HCT116 (cell line): ENCODE measurements at regions not wholly inside any gene's neighbourhood (a gene's known extent, or its start where the extent isn't known, plus 50 kb on each side); places are given as distances from the start of the nearest gene placed in this dataset.

Experiments
- ATAC-seq: fragments of 200-7000 bp; cut with Tn5 transposase; 2 replicates; pipeline ENCODE4 v1.9.1; 2020; ENCODE audit warnings: mild to moderate bottlenecking, moderate library complexity
- BruUV-seq: library from RNA; stranded (reverse); fragments of 400-500 nt; replicated peaks from 2 replicates; lab custom pipeline; 2021; lab: Mats Ljungman, UMichigan
- CTCF ChIA-PET: fragments of 300-600 bp; sonication (Branson Sonifier 250); formaldehyde crosslinking; loops from one replicate; lab custom pipeline; 2021; ENCODE audit warnings: antibody characterized with exemption; lab: Charles Lee
- POLR2A ChIA-PET: fragments of 300-600, 350-600 bp; sonication (Branson Sonifier 250); formaldehyde crosslinking; loops from one replicate; lab custom pipeline; 2021; ENCODE audit warnings: antibody characterized with exemption; lab: Charles Lee
- RAD21 ChIA-PET, 2 experiments: fragments of 300-600 bp; sonication (Branson Sonifier 250); formaldehyde crosslinking; loops; one replicate each; lab custom pipeline; 2023; ENCODE audit warnings: low total read pairs in 2 of 2; ENCODE audit not compliant: uncharacterized antibody in 2 of 2, unreplicated experiment in 2 of 2, low non-redundant PET in 1 of 2; lab: Charles Lee
- DNase-seq: peaks from one replicate; pipeline ENCODE4 v3.0.0-alpha.2; 2010; ENCODE audit warnings: low read depth, low spot score
- H2AFZ ChIP-seq: fragments of 200-600 bp; shearing (Covaris generic), sonication (generic); 2 replicates; pipeline ENCODE4 v1.6.1; 2017; ENCODE audit warnings: low read depth, mixed run types, mixed read lengths, antibody characterized with exemption, low read length; ENCODE audit not compliant: poor library complexity, severe bottlenecking
- H3K27ac ChIP-seq: 2 replicates; pipeline ENCODE4 v1.5.1; 2012; ENCODE audit warnings: low read depth, low read length
- H3K27me3 ChIP-seq: fragments of 200-600 bp; sonication (generic); 2 replicates; pipeline ENCODE4 v1.6.1; 2016; ENCODE audit warnings: mixed run types, low read length, mixed read lengths; ENCODE audit not compliant: insufficient read depth
- H3K36me3 ChIP-seq, 2 experiments: fragments of 200-500 bp in 1 of 2; fragments of 200-600 bp in 1 of 2; sonication (Bioruptor generic) in 1 of 2; sonication (generic) in 1 of 2; 2 replicates each; pipeline versions ENCODE4 v1.5.1 to v1.6.1; 2014 to 2016; ENCODE audit warnings: low read length in 2 of 2, inconsistent platforms in 1 of 2, mixed read lengths in 1 of 2, mixed run types in 1 of 2; ENCODE audit not compliant: insufficient read depth in 2 of 2, control insufficient read depth in 1 of 2
- H3K4me1 ChIP-seq, 2 experiments: fragments of 200-600 bp in 1 of 2; sonication (generic) in 1 of 2; 2 replicates each; pipeline versions ENCODE4 v1.5.1 to v1.6.1; 2012 to 2017; ENCODE audit warnings: low read length in 2 of 2, inconsistent platforms in 1 of 2, mild to moderate bottlenecking in 1 of 2, mixed read lengths in 1 of 2, mixed run types in 1 of 2, moderate library complexity in 1 of 2; ENCODE audit not compliant: insufficient read depth in 2 of 2, control insufficient read depth in 1 of 2
- H3K4me2 ChIP-seq: fragments of 200-600 bp; sonication (generic); 2 replicates; pipeline ENCODE4 v1.6.1; 2017; ENCODE audit warnings: mixed run types, low read length, mixed read lengths
- H3K4me3 ChIP-seq, 2 experiments: fragments of 200-600 bp in 1 of 2; sonication (generic) in 1 of 2; replicated peaks in 1 of 2; 2 replicates each; pipeline ENCODE4 v1.5.1; 2011 to 2016; ENCODE audit warnings: low read length in 2 of 2, control low read depth in 1 of 2, low read depth in 1 of 2, mild to moderate bottlenecking in 1 of 2, mixed read lengths in 1 of 2, mixed run types in 1 of 2
- H3K79me2 ChIP-seq: fragments of 200-600 bp; sonication (generic); 2 replicates; pipeline ENCODE4 v1.6.1; 2017; ENCODE audit warnings: mild to moderate bottlenecking, mixed run types, low read length, moderate library complexity, mixed read lengths; ENCODE audit not compliant: insufficient read depth
- H3K9ac ChIP-seq: fragments of 200-600 bp; sonication (generic); 2 replicates; pipeline ENCODE4 v1.6.1; 2016; ENCODE audit warnings: low read length, mixed read lengths
- H3K9me2 ChIP-seq: fragments of 200-600 bp; sonication (generic), shearing (Covaris generic); 2 replicates; pipeline ENCODE4 v1.6.1; 2017; ENCODE audit warnings: mixed run types, mild to moderate bottlenecking, moderate library complexity; ENCODE audit not compliant: insufficient read depth
- H3K9me3 ChIP-seq, 2 experiments: fragments of 200-500 bp in 1 of 2; fragments of 200-600 bp in 1 of 2; sonication (Bioruptor generic) in 1 of 2; sonication (generic) in 1 of 2; 2 replicates each; pipeline ENCODE4 v1.6.1; 2014 to 2017; ENCODE audit warnings: low read length in 2 of 2, mixed read lengths in 2 of 2, inconsistent platforms in 1 of 2, low read depth in 1 of 2, mild to moderate bottlenecking in 1 of 2, mixed run types in 1 of 2, moderate library complexity in 1 of 2; ENCODE audit not compliant: control insufficient read depth in 1 of 2, insufficient read depth in 1 of 2
- H4K20me1 ChIP-seq: fragments of 200-600 bp; sonication (generic), shearing (Covaris generic); 2 replicates; pipeline ENCODE4 v1.6.1; 2017; ENCODE audit warnings: mixed run types, mild to moderate bottlenecking, moderate library complexity; ENCODE audit not compliant: insufficient read depth
- CEBPB ChIP-seq: IDR thresholded peaks from 2 replicates; pipeline ENCODE4 v1.6.1; 2012; ENCODE audit warnings: low read depth
- EGR1 ChIP-seq: IDR thresholded peaks from 2 replicates; pipeline ENCODE4 v1.6.1; 2012; ENCODE audit warnings: low read depth
- EZH2phosphoT487 ChIP-seq: fragments of 200-600 bp; IDR thresholded peaks from 2 replicates; pipeline ENCODE4 v1.6.1; 2018; ENCODE audit warnings: antibody characterized with exemption, borderline replicate concordance
- JUND ChIP-seq: IDR thresholded peaks from 2 replicates; pipeline ENCODE4 v1.6.1; 2012
- POLR2A ChIP-seq: IDR thresholded peaks from 2 replicates; pipeline ENCODE4 v1.7.0; 2011; ENCODE audit warnings: borderline replicate concordance; ENCODE audit not compliant: insufficient read depth, insufficient read length; ENCODE audit errors: extremely low read depth
- RAD21 ChIP-seq: IDR thresholded peaks from 2 replicates; pipeline ENCODE4 v1.6.1; 2012; ENCODE audit warnings: low read depth, mild to moderate bottlenecking
- SRF ChIP-seq: IDR thresholded peaks from 2 replicates; pipeline ENCODE4 v1.6.1; 2012; ENCODE audit warnings: low read depth
- TCF7L2 ChIP-seq: IDR thresholded peaks from 2 replicates; pipeline ENCODE4 v1.7.0; 2011; ENCODE audit warnings: borderline replicate concordance, inconsistent platforms; ENCODE audit not compliant: insufficient read depth, insufficient read length; ENCODE audit errors: extremely low read depth
- YY1 ChIP-seq: IDR thresholded peaks from 2 replicates; pipeline ENCODE4 v1.6.1; 2011; ENCODE audit warnings: low read length, low read depth, moderate library complexity, mild to moderate bottlenecking; ENCODE audit not compliant: insufficient replicate concordance; ENCODE audit errors: extremely low read depth
- ZNF274 ChIP-seq: fragments of 200-500 bp; sonication (Bioruptor generic); IDR thresholded peaks from 2 replicates; pipeline ENCODE4 v1.6.1; 2014; ENCODE audit warnings: mild to moderate bottlenecking, low read depth, low read length, inconsistent platforms
- intact Hi-C: fragments of 100-400 bp; cut with micrococcal nuclease; formaldehyde crosslinking; loops from 2 replicates; pipeline ENCODE4 v1.10.0; 2022

DNA sequence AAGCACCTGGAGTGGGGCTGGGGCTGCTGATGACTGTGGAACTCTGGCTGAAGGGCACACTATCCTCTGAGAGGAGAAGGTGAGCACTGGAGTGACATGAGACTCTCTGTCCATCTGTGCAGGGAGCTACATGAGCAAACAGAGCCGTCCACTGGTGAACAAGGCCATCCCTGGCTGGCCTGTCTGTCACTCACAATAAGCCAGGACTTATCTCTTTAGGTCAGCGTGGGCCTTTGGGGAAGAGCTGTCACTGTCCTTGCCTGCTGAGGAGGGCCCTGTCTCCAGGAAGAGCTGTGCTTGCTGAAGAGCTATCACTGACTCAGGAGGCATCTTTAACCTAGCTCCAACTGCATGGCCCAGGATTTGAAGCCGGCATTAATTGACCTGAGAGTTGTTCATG is 82.1 kb downstream of the FOXD2 start (continued):
- TF ChIP-seq CEBPB = no peak
- TF ChIP-seq JUND = no peak
- TF ChIP-seq YY1 = no peak
- no peak for TF ChIP-seq TCF7L2

GRCh38 chr1:47521034-47521881 is 83.4 kb downstream of the FOXD2 start:
- Histone ChIP-seq H3K4me3 (no peak overlapping the region), H3K9me3 (no peaks in the 10 kb centered on the region), H3K4me2 (no peak overlapping the region), H3K27me3 (no peaks in the 10 kb centered on the region), H2AFZ (no peak overlapping the region), H3K27ac (no peak overlapping the region), H3K9me2 (no peaks in the 10 kb centered on the region), H3K9ac (no peak overlapping the region), H3K36me3 (no peaks in the 10 kb centered on the region), H3K4me1 (no peaks in the 10 kb centered on the region), H3K79me2 (no peaks in the 10 kb centered on the region), H4K20me1 (no peaks in the 10 kb centered on the region)
- RAD21 ChIA-PET = no interaction called here
- ATAC-seq = no peak
- intact Hi-C loops = no loop called here
- DNase-seq = no peak
- CTCF ChIA-PET = no interaction called here
- TF ChIP-seq ZNF274 (no peak), JUND (no peak), POLR2A (no peak), YY1 (no peak), SRF (no peak), EGR1 (no peak), EZH2phosphoT487 (no peak), RAD21 (no peak)
- POLR2A ChIA-PET = no interaction called here
- BruUV-seq = no TSS peak
